Right atrium auricular region (tissue), 2 donors: ENCODE measurements at regions not wholly inside any gene's neighbourhood (a gene's known extent, or its start where the extent isn't known, plus 50 kb on each side); places are given as distances from the start of the nearest gene placed in this dataset.

Source experiments
- DNase-seq: peaks from one replicate; pipeline ENCODE4 v3.0.0-alpha.2; 2019; ENCODE audit warnings: low spot score
- H3K27ac ChIP-seq, 2 donors: fragments of 200-600 bp; sonication (generic); 1 replicate in 1 of 2; 2 replicates in 1 of 2; pipeline ENCODE4 v1.5.1; 2016 to 2019
- H3K27me3 ChIP-seq, 2 donors: fragments of 200-600 bp; sonication (generic); one replicate each; pipeline versions ENCODE4 v1.5.1 to v1.6.0; 2017 to 2019
- H3K36me3 ChIP-seq: fragments of 200-600 bp; sonication (generic); one replicate; pipeline ENCODE4 v1.5.1; 2016
- H3K4me1 ChIP-seq, 2 donors: fragments of 200-600 bp; sonication (generic); one replicate each; pipeline versions ENCODE4 v1.5.1 to v1.6.0; 2017 to 2019
- H3K4me3 ChIP-seq, 2 donors: fragments of 200-600 bp; sonication (generic); 1 replicate in 1 of 2; 2 replicates in 1 of 2; pipeline ENCODE4 v1.5.1; 2017 to 2019; ENCODE audit warnings: mild to moderate bottlenecking in 1 of 2, moderate library complexity in 1 of 2
- H3K9me3 ChIP-seq, 2 donors: fragments of 200-600 bp; sonication (generic); one replicate each; pipeline ENCODE4 v1.5.1; 2019
- CTCF ChIP-seq, 2 donors: fragments of 200-600 bp; sonication (generic); IDR thresholded peaks; one replicate each; pipeline ENCODE4 v1.5.1; 2019; ENCODE audit warnings: antibody characterized with exemption in 2 of 2

GRCh38 chr5:147084702-147085101 lies 150.1 kb upstream of the STK32A start:
- H3K4me1 ChIP-seq = no peaks in the 10 kb centered on the region
- H3K27ac ChIP-seq = no peak overlapping the region
- no peak overlapping the region for H3K4me3 ChIP-seq
- no peak for DNase-seq
- H3K9me3 ChIP-seq = peaks cover 0 to 4% of the 10 kb centered on the region in 2 donors
- no peaks in the 10 kb centered on the region for H3K27me3 ChIP-seq
- H3K36me3 ChIP-seq = no peaks in the 10 kb centered on the region
- no peak for TF ChIP-seq CTCF (IDR thresholded peaks at IDR 0.05)

- Histone ChIP-seq H3K27ac (no peak overlapping the region), H3K4me1 (no peaks in the 10 kb centered on the region), H3K36me3 (no peaks in the 10 kb centered on the region), H3K27me3 (no peaks in the 10 kb centered on the region), H3K9me3 (peaks cover 0 to 4% of the 10 kb centered on the region in 2 donors), H3K4me3 (no peak overlapping the region)
- TF ChIP-seq CTCF (IDR thresholded peaks at IDR 0.05) = no peak
- no peak for DNase-seq
Observed at GRCh38 chr5:147085409-147085808, 149.4 kb upstream of the STK32A start.

GRCh38 chr5:147092044-147092443 lies 142.8 kb upstream of the STK32A start:
- DNase-seq = no peak
- no peaks in the 10 kb centered on the region for H3K36me3 ChIP-seq
- no peak for TF ChIP-seq CTCF (IDR thresholded peaks at IDR 0.05)
- H3K4me3 ChIP-seq = no peak overlapping the region
- no peaks in the 10 kb centered on the region for H3K27me3 ChIP-seq
- no peaks in the 10 kb centered on the region for H3K4me1 ChIP-seq
- no peak overlapping the region for H3K27ac ChIP-seq
- peaks cover 0 to 4% of the 10 kb centered on the region in 2 donors for H3K9me3 ChIP-seq

- Histone ChIP-seq H3K36me3 (no peaks in the 10 kb centered on the region), H3K9me3 (no peaks in the 10 kb centered on the region), H3K27me3 (no peaks in the 10 kb centered on the region), H3K4me1 (peaks cover 0 to 4% of the 10 kb centered on the region in 2 donors), H3K27ac (no peak overlapping the region), H3K4me3 (no peak overlapping the region)
- TF ChIP-seq CTCF (IDR thresholded peaks at IDR 0.05) = no peak
- no peak for DNase-seq
Observed at GRCh38 chr5:147093138-147093537, 141.7 kb upstream of the STK32A start.

GRCh38 chr5:147095740-147096139 lies 139.1 kb upstream of the STK32A start:
- DNase-seq = no peak
- H3K4me1 ChIP-seq = peaks cover 0 to 12% of the 10 kb centered on the region in 2 donors

More at GRCh38 chr5:147095740-147096139, 139.1 kb upstream of the STK32A start:
- no peak for TF ChIP-seq CTCF (IDR thresholded peaks at IDR 0.05)
- Histone ChIP-seq H3K9me3 (no peaks in the 10 kb centered on the region), H3K4me3 (no peak overlapping the region), H3K27me3 (no peaks in the 10 kb centered on the region), H3K27ac (no peak overlapping the region), H3K36me3 (no peaks in the 10 kb centered on the region)
